Activated T-helper 1 cell treated with anti-CD3 and anti-CD28 coated beads, Interleukin-12 subunit alpha, Interleukin-12 subunit beta, Interleukin-2, Interleukin-4 antibody, amounts not matched to agents 30 ng/mL and 10 ng/mL and 1 ng/mL, durations not matched to agents 14 hours and 24 hours and 36 hours (primary cell): ENCODE measurements at regions not wholly inside any gene's neighbourhood (a gene's known extent, or its start where the extent isn't known, plus 50 kb on each side); places are given as distances from the start of the nearest gene placed in this dataset.
"Not testable (repeated sequence)": the region's sequence is repeated elsewhere in the genome, so short reads cannot be mapped to it uniquely, and the experiment has no call there.

Source experiments
- DNase-seq: peaks from one replicate; pipeline ENCODE4 v3.0.0; 2021; ENCODE audit warnings: low spot score
- H3K27ac Mint-ChIP-seq: one replicate; pipeline ENCODE4 v1.8.0; 2021; ENCODE audit warnings: mild to moderate bottlenecking, mixed read lengths
- H3K27me3 Mint-ChIP-seq: one replicate; pipeline ENCODE4 v1.8.0; 2022; ENCODE audit warnings: mild to moderate bottlenecking, moderate library complexity, mixed read lengths; ENCODE audit not compliant: insufficient read depth
- H3K36me3 Mint-ChIP-seq: one replicate; pipeline ENCODE4 v1.8.0; 2021; ENCODE audit warnings: low read depth, mixed read lengths
- H3K4me1 Mint-ChIP-seq: one replicate; pipeline ENCODE4 v1.8.0; 2021; ENCODE audit warnings: low read depth, mixed read lengths
- H3K4me3 Mint-ChIP-seq: one replicate; pipeline ENCODE4 v1.8.0; 2021; ENCODE audit warnings: mild to moderate bottlenecking, moderate library complexity, mixed read lengths
- H3K9me3 Mint-ChIP-seq: one replicate; pipeline ENCODE4 v1.8.0; 2021; ENCODE audit warnings: mixed read lengths
- intact Hi-C: fragments of 100-400 bp; cut with micrococcal nuclease; formaldehyde crosslinking; loops from one replicate; pipeline ENCODE4 v1.15.1; 2024

DNA sequence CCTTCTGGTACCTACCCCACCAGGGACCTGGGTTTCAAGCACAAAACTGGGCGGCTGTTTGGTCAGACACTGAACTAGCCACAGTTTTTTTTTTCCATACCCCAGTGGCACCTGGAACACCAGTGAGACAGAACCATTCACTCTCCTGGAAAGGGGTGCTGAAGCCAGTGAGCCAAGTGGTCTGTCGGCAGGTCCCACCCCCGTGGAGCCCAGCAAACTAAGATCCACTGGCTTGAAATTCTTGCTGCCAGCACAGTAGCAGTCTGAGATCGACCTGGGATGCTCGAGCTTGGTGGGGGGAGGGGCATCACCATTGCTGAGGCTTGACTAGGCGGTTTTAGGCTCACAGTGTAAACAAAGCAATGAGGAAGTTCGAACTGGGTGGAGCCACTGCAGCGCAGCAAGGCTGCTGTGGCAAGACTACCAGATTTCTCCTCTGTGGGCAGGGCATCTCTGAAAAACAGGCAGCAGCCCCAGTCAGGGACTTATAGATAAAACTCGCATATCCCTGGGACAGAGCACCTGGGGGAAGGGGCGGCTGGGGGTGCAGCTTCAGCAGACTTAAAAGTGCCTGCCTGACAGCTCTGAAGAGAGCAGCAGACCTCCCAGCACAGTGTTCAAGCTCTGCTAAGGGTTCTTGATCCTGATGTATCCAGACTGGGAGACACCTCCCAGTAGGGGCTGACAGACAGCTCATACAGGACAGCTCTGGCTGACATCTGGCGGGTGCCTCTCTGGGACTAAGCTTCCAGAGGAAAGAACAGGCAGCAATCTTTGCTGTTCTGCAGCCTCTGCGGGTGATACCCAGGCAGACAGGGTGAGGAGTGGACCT lies 223.0 kb downstream of the COX18 start:
- no peak overlapping the region for H3K4me3 Mint-ChIP-seq
- intact Hi-C loops = no loop called here
- H3K27me3 Mint-ChIP-seq = no peaks in the 10 kb centered on the region
- H3K36me3 Mint-ChIP-seq = no peaks in the 10 kb centered on the region
- H3K27ac Mint-ChIP-seq = no peak overlapping the region
- no peaks in the 10 kb centered on the region for H3K9me3 Mint-ChIP-seq
- no peak for DNase-seq
- H3K4me1 Mint-ChIP-seq = no peaks in the 10 kb centered on the region

- Mint-ChIP-seq H3K27me3 (no peaks in the 10 kb centered on the region), H3K27ac (no peak overlapping the region), H3K4me1 (no peaks in the 10 kb centered on the region), H3K4me3 (no peak overlapping the region), H3K36me3 (no peaks in the 10 kb centered on the region), H3K9me3 (no peaks in the 10 kb centered on the region)
- intact Hi-C loops = no loop called here
- no peak for DNase-seq
Observed at GRCh38 chr4:72843466-72843865, 226.1 kb downstream of the COX18 start.

DNA sequence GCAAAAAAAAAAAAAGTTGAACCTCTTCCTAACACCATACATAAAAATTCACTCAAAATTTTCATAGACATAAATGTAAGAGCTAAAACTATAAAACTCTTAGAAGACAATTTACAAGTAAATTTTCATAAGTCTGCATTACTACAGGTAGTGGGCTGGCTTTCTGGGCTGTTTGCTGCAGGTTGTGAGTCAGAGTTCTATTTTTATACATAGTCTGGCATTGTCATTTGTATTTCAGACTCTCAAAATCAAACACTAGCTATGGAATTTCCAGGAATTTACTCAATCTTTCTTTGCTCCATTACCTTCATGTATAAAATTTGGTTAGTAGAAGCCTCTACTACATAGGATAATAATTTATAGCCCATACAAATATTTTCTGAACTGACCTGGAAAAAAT lies 227.2 kb downstream of the COX18 start:
- intact Hi-C loops = no loop called here
- H3K4me1 Mint-ChIP-seq = no peaks in the 10 kb centered on the region
- no peaks in the 10 kb centered on the region for H3K27me3 Mint-ChIP-seq
- no peaks in the 10 kb centered on the region for H3K36me3 Mint-ChIP-seq
- H3K27ac Mint-ChIP-seq = no peak overlapping the region
- no peaks in the 10 kb centered on the region for H3K9me3 Mint-ChIP-seq
- no peak for DNase-seq
- H3K4me3 Mint-ChIP-seq = no peak overlapping the region

DNA sequence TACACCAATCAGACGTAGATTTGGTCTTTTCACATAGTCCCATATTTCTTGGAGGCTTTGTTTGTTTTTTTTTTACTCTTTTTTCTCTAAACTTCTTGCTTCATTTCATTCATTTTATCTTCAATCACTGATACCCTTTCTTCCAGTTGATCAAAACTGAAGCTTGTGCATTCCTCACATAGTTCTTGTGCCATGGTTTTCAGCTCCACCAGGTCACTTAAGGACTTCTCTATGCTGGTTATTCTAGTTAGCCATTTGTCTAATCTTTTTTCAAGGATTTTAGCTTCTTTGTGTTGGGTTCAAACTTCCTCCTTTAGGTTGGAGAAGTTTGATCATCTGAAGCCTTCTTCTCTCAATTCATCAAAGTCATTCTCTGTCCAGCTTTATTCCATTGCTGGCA lies 229.3 kb downstream of the COX18 start:
- DNase-seq, H3K9me3 Mint-ChIP-seq, H3K4me1 Mint-ChIP-seq, H3K4me3 Mint-ChIP-seq, intact Hi-C loops, H3K27me3 Mint-ChIP-seq, H3K36me3 Mint-ChIP-seq, H3K27ac Mint-ChIP-seq: not testable (repeated sequence)

GRCh38 chr4:72828864-72829263 lies 240.7 kb downstream of the COX18 start:
- H3K27me3 Mint-ChIP-seq = no peaks in the 10 kb centered on the region

DNA sequence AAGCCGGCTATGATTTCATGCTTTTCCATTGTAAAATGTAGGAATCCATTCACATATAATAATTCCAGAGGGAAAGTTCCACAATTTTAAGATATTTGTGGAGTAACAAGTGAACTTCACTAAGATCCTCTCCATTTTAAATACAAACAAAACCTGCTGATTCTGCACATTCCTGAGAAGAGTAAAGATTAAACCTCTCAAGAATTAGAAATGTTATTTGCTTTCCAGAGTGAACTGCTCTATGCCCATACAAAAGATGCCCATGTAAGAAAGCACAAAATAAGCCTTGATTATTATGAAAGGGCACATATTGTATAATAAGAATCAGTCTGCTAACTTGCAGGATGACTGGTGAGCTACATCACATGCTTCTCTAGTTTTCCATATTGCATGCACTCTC lies 241.5 kb downstream of the COX18 start:
- DNase-seq = no peak
- no peaks in the 10 kb centered on the region for H3K9me3 Mint-ChIP-seq
- no peaks in the 10 kb centered on the region for H3K36me3 Mint-ChIP-seq
- no peaks in the 10 kb centered on the region for H3K4me1 Mint-ChIP-seq
- no peak overlapping the region for H3K27ac Mint-ChIP-seq
- no peak overlapping the region for H3K4me3 Mint-ChIP-seq
- intact Hi-C loops = no loop called here
- H3K27me3 Mint-ChIP-seq = no peaks in the 10 kb centered on the region

More at GRCh38 chr4:72828864-72829263, 240.7 kb downstream of the COX18 start:
- Mint-ChIP-seq H3K4me3 (no peak overlapping the region), H3K27ac (no peak overlapping the region), H3K4me1 (no peaks in the 10 kb centered on the region), H3K36me3 (no peaks in the 10 kb centered on the region), H3K9me3 (no peaks in the 10 kb centered on the region)
- DNase-seq = no peak
- intact Hi-C loops = no loop called here

GRCh38 chr4:72820107-72820506 lies 249.4 kb downstream of the COX18 start:
- H3K4me3 Mint-ChIP-seq = no peak overlapping the region
- no peak for DNase-seq
- no peaks in the 10 kb centered on the region for H3K4me1 Mint-ChIP-seq
- no peaks in the 10 kb centered on the region for H3K9me3 Mint-ChIP-seq
- H3K36me3 Mint-ChIP-seq = no peaks in the 10 kb centered on the region
- H3K27ac Mint-ChIP-seq = no peak overlapping the region
- intact Hi-C loops = no loop called here
- no peaks in the 10 kb centered on the region for H3K27me3 Mint-ChIP-seq

GRCh38 chr4:72817012-72817411 lies 248.0 kb upstream of the ADAMTS3 start:
- no peak for DNase-seq
- intact Hi-C loops = no loop called here
- Mint-ChIP-seq H3K9me3 (no peaks in the 10 kb centered on the region), H3K27ac (no peak overlapping the region), H3K4me3 (no peak overlapping the region), H3K36me3 (no peaks in the 10 kb centered on the region), H3K27me3 (no peaks in the 10 kb centered on the region), H3K4me1 (no peaks in the 10 kb centered on the region)

DNA sequence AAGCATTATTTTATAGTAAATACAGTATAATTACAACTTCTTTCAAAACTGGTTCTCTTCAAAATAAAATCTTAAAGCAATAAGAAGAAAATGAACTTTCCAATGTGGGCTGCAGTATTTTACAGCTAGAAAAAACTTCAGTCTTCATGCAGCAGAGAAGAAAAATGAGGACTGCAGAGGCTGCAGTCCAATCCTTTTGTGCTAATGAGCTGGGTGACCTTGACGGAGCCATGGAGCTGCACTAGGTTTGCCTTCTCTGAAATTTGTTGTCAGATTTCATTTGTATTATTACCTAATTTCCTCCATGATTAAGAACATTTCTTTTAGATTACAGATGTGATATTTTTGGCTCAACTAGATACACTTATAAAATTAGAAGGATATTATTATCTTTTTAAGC lies 245.2 kb upstream of the ADAMTS3 start:
- H3K4me3 Mint-ChIP-seq = no peak overlapping the region
- intact Hi-C loops = no loop called here
- no peak overlapping the region for H3K27ac Mint-ChIP-seq
- no peaks in the 10 kb centered on the region for H3K9me3 Mint-ChIP-seq
- no peak for DNase-seq
- H3K36me3 Mint-ChIP-seq = no peaks in the 10 kb centered on the region
- no peaks in the 10 kb centered on the region for H3K4me1 Mint-ChIP-seq
- H3K27me3 Mint-ChIP-seq = no peaks in the 10 kb centered on the region

GRCh38 chr4:72809208-72809607 lies 240.2 kb upstream of the ADAMTS3 start:
- H3K27ac Mint-ChIP-seq = no peak overlapping the region
- H3K9me3 Mint-ChIP-seq = no peaks in the 10 kb centered on the region
- peaks cover 2% of the 10 kb centered on the region for H3K27me3 Mint-ChIP-seq
- H3K36me3 Mint-ChIP-seq = no peaks in the 10 kb centered on the region
- intact Hi-C loops = no loop called here
- no peak for DNase-seq
- H3K4me3 Mint-ChIP-seq = no peak overlapping the region
- no peaks in the 10 kb centered on the region for H3K4me1 Mint-ChIP-seq

DNA sequence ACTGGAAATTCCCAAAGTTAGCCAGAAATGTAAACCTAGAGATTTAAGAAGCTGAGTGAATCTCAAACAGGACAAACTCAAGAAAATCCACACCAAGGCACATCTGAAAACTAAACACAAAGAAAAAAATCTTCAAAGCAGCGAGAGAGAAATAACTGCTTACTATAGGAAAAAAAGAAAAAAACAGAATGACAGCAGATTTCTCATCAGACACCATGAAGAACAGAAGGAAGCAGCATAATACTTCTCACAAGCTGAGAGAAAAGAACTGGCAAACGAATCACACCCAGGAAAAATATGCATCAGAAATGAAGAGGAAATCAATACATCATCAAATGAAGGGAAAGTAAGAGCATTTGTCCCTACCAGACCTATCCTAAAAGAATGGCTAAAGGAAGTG lies 236.3 kb upstream of the ADAMTS3 start:
- no peak for DNase-seq
- Mint-ChIP-seq H3K4me3 (no peak overlapping the region), H3K36me3 (no peaks in the 10 kb centered on the region), H3K27ac (no peak overlapping the region), H3K27me3 (peaks cover 2% of the 10 kb centered on the region), H3K9me3 (no peaks in the 10 kb centered on the region), H3K4me1 (no peaks in the 10 kb centered on the region)
- intact Hi-C loops = no loop called here

DNA sequence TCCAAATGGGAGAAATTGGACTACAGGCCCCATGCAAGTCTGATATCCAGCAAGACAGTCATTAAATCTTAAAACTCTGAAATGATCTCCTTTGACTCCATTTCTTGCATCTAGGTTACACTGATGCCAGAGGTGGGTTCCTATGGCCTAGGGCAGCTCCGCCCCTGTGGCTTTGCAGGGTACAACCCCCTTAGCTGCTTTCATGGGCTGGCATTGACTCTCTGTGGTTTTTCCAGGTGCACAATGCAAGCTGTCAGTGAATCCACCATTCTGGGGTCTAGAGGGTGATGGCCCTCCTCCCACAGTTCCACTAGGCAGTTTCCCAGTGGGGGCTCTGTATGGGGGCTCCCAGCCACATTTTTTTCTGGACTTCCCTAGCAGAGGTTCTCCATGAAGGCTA lies 228.5 kb upstream of the ADAMTS3 start:
- H3K27ac Mint-ChIP-seq = no peak overlapping the region
- no peaks in the 10 kb centered on the region for H3K9me3 Mint-ChIP-seq

GRCh38 chr4:72791054-72791453 lies 222.0 kb upstream of the ADAMTS3 start:
- Mint-ChIP-seq H3K27ac (no peak overlapping the region), H3K4me1 (no peaks in the 10 kb centered on the region), H3K27me3 (no peaks in the 10 kb centered on the region), H3K9me3 (no peaks in the 10 kb centered on the region), H3K4me3 (no peak overlapping the region), H3K36me3 (no peaks in the 10 kb centered on the region)
- DNase-seq = no peak
- intact Hi-C loops = no loop called here

More for the DNA sequence above, 228.5 kb upstream of the ADAMTS3 start:
- intact Hi-C loops = no loop called here
- no peak overlapping the region for H3K4me3 Mint-ChIP-seq
- no peaks in the 10 kb centered on the region for H3K27me3 Mint-ChIP-seq
- H3K36me3 Mint-ChIP-seq = no peaks in the 10 kb centered on the region
- no peak for DNase-seq
- no peaks in the 10 kb centered on the region for H3K4me1 Mint-ChIP-seq
